Stimulated activated CD4-positive, alpha-beta T cell treated with anti-CD3 and anti-CD28 coated beads, Interleukin-2, amount 100 ng/mL, for 24 hours (primary cell): ENCODE measurements at regions not wholly inside any gene's neighbourhood (a gene's known extent, or its start where the extent isn't known, plus 50 kb on each side); places are given as distances from the start of the nearest gene placed in this dataset.

Experiments used
- DNase-seq, 2 donors: peaks; one replicate each; pipeline ENCODE4 v3.0.0-alpha.2; 2020

DNA sequence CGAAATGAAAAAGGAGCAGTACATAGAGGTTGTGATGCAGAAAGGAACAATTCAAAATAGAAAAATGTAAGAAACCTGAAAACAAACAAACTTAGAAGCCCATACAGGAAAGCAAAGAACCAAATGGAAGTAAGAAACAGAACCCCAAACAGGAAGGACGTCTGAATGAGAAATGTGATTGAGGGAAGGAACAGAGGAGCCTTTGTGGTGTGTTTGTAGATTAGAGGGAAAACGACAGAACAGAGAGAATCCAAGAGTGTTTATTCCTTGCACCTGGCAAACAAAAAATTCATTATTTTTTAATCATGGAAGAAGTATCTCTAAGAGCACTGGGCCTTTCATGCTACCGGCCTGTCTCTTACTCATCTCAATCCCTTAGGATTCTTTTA, 67.8 kb upstream of the ZSWIM6 start:
- DNase-seq: no peak

DNA sequence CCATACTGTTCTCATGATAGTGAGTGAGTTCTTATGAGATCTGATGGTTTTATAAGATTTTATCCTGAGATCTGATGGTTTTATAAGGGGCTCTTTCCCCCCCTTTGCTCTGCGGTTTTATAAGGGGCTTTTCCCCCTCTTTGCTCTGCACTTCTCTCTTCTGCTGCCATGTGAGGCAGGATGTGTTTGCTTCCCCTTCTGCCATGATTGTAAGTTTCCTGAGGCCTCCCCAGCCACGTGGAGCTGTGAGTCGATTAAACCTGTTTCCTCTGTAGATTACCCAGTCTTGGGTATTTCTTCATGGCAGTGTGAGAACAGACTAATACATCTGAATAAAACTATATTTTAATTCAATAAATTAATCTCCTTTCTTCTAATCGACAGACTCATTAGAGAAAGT, 64.9 kb upstream of the ZSWIM6 start:
- no peak for DNase-seq

DNA sequence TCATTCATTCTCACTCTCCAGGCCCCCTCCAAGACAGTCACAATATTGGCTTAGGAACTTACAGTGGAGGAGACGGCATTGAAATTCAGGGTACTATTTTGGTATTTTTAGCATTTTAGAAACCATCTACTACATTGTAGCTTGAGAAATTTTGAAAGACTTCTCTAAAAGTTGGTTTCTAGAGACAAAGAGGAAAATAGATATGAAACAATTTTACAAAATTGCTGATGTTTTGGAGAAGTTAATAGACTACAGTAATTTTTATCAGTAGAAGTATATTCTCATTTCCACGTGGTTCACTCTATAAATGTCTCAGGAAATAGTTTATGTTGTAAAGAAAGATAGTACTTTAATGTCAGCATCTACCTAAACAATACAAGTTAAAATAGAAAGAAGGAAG, 63.2 kb upstream of the ZSWIM6 start:
- no peak for DNase-seq

DNA sequence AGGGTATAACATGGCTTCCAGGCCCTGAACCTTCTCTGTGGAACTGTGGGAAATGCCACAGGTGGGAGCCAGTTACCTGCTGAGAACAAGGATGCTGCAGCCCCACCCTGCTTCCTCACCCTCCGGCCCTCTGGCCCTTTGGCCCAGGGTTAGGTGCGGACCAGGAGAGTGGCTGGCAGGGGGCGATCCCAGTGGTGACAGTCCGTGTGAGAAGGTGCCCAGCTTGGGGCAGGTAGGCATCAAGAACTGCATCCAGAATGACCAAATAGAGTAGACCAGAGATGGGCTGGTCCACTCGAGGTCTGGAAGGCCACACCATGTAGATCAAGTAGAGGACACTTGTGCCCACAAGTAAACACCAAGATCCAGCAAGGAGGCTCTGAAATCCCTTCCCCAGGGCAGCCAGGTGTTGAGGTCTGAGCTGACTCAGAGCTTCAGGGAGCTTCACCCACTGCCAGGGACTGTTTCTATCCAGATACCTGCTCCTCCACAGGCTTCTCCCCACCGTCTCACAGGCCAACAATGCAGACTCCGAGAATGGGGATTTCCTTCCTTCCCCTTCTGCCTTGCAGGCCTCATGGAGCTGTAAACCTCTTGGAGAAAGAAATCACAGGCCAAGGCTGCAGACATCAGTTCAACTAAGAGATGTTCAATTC, 61.4 kb upstream of the ZSWIM6 start:
- no peak for DNase-seq

DNA sequence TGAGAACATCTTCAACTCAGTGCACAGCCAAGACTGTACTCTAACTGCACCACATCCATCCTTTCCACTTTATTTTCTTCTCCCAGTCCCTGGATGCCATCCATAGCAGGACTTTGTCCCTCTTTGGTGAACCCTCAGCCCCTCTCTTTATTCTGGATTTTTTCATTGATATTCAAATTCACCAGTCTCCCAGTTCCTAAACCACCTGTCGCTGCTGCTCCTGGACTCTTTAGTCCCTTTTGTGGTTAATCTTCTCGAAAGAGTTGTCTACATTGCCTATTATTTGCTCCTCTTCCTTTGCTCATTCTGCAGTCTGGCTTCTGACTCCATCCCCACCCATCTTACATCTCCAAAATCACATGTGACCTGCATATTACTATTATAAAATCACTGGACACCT, 59.4 kb upstream of the ZSWIM6 start:
- no peak for DNase-seq

DNA sequence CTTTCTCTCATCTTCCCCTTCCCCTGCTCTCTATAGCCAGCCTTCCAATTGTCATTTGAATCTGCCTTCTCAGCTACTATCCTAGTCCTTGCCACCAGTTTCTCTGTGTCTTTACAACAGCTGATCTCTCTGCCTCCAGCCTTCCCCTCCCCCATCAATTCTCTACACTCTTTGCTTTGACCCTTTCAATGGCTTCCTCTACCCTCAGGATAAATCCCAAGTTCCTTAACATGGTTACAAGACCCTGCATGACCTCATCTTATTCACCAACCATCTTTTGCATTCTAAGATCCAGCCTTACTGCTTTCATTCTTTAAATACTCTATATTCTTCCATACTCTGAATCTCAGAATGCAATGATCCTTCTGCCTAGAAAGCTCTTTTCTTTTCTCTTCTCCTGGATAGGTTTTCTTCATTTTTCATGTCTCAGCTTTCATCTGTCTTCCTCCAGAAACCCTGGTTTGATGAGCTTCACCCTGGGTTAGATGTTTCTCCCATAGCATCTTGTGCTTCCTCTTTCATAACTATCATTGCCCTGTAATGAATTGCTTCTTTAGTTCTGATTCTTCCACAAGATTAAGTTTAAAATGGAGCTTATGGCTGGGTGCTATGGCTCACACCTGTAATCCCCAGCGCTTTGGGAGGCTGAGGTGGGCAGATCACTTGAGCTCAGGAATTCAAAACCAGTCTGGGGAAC, 58.6 kb upstream of the ZSWIM6 start:
- DNase-seq: no peak

DNA sequence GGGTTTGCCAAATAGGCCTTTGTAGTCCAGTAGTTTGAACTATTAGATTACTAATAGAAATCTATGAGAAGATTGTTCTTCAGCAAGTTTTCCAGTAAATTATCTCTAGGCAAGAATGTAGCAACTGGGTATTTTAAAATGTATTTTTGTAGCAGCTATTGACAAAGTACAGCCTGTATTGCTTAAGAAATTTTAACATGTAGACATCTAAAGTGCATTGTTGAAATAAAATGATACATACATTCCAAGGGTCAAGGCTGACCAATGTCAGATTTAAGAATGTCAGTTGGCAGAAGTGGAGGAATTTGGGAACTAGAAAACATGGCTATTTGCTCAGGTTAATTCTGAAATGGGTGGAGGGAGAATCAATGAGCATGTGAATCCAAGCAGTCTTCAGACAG, 57.5 kb upstream of the ZSWIM6 start:
- DNase-seq: no peak

DNA sequence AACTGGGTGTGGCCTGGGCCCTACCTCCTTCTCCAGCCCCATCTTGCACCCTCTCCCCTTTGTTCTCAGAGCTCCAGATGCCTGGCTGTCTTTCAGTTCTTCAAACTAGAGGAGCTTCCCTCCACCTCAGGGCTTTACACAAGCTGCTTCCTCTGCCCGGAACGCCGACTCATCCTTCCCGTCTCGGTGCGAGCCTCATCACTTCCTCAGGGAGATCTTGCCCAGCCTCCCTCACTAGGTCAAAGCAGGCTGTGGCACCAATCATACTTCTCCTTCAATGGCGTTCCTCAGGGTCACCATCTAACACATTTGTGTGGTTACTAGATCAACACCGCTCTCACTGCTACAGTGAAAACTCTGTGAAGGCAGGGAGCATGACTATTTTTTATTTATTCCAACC, 56.2 kb upstream of the ZSWIM6 start:
- DNase-seq: peak in 1 of 2 donors; percentile 56

DNA sequence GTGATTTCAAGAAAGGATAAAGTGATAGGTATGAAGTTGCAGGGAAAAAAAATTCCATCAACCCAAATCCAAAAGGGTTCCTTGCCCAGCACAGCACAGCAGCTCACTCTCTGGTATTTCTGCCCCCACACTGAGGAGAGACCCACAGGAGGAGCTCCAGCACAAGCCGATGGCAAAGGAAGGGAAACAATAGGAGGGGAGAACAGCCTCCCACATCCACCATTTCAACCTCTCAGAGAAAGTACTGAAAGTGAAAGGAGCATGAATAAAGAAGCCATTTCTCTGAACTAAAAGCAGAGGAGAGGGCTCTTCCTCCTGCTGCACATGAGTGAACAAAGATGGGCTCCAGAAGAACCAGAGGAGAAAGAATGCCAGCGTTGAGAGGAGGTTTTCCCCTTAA, 54.9 kb upstream of the ZSWIM6 start:
- peak in 1 of 2 donors; percentile 18 for DNase-seq

DNA sequence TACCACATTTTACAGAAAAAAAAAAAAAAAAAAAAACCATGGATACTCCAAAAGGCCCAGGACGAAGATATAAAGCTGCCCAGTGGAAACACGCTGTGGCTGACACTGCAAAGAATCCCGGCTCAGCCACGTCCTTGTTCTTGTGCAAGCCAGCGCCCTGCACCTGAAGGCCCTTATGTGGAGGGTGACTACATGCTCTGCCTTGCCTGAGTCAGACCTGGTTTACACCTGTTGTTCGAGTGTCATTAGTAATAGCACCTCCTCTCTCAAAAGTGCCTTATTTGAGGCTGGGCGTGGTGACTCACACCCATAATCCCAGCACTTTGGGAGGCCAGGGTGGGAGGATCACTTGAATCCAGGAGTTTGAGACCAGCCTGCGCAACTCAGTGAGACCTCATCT, 54.3 kb upstream of the ZSWIM6 start:
- DNase-seq: no peak

DNA sequence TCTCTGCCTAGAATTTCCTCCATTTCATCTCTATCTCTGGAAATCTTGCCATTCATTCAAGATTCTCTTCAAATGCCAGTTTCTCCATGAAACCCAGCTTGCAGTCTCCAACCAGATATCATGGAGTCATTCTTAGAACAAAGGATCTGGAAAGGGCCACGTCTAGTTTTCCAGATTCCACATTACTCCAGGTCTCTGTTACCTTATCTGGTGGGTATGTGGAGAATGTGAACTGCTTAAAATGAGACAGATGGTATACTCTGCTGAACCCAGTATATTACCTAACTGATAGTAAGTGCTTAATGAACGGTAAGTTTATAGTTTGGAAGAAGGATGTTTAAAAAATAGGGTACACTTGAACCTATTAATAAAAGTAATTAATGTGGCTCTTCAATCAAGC, 52.3 kb upstream of the ZSWIM6 start:
- no peak for DNase-seq

DNA sequence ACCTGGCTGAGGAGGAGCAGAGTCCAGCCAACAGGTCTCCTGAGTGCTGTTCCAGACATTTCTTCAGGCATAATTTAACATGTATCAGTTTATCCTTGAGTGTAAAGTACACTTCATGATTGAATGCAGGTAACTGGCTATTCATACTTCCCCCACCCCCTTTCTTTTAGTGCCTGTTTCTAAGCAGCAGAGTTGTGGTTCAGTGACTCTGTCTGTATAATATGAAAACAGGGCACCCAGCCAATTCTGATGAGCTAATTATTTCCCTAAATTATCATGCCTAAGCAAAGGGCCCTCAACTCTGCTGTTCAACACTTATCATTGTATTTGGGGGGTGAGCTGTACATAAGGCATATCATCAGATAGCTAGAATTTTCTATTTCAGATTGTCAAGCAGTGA, 51.9 kb upstream of the ZSWIM6 start:
- no peak for DNase-seq

DNA sequence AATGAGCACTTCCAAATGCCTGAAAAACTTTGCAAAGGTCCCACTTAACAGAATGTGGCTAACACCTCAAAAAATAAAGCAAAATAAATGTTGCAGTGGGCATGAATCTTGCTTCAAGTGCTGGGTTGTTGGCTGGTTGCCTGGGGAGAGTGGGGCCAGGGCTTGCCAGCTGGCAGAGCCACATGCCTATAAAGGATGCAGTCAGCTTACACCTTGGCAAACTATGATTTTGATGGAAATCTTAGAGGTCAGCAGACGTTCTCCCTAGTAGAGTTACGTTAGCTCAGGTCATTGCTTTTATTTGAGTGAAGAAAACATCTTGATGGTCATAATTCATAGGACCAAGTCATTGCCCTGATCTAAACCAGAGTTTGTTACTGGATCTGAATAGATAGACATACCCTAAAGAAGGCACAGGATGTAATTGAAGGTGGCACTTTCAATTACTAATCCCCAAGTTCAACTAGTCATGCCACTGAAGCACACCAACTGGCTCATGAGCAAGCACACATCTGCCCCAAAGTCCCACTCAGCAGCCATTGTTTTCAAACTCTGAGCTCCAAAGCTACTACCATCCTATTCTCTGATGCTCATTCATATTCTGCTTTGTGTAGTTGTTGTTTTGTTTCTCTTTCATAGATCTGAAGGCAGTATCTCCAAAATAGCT, 51.2 kb upstream of the ZSWIM6 start:
- no peak for DNase-seq

DNA sequence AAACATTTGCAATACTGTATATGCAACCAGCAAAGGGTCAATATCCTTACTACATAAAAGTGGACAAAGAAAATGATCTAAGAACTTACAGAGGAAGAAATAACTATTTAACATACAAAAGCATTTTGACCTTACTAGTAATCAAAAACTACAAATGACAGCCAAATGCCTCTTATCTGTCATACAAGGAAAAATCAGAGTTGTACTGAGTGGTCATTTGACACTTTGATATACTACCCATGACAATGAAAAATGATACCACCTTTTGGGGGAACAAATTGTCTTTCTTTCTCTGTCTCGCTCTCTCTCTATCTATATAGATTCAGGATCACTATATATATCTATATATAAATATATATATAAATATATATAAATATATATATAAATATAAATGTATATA, 50.4 kb upstream of the ZSWIM6 start:
- DNase-seq: no peak
